GM19035 (cell line): ENCODE measurements at regions not wholly inside any gene's neighbourhood (a gene's known extent, or its start where the extent isn't known, plus 50 kb on each side); places are given as distances from the start of the nearest gene placed in this dataset.

Experiments
- ATAC-seq: cut with Tn5 transposase; IDR thresholded peaks from one replicate; pipeline ENCODE4 v1.9.1; 2021; ENCODE audit not compliant: unreplicated experiment

DNA sequence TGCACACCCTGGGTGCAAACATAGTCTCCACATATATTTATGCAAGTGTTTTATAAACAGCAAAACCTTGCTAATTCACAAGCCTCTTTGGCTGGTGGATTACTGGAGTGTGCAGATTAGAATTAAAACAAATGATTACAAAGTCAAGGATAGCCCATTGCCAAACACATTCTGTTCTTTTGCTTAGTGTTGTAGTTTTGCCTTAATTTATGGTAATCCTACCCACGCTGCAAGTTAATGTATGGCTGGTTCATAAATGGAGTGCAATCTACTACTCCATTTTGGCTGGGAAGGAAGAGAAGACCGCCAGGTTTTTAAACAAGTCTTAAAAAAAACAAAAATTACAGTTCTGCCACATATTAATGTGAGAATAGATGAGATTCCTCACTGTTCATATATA lies 883.1 kb upstream of the KLHL29 start:
- no peak for ATAC-seq

DNA sequence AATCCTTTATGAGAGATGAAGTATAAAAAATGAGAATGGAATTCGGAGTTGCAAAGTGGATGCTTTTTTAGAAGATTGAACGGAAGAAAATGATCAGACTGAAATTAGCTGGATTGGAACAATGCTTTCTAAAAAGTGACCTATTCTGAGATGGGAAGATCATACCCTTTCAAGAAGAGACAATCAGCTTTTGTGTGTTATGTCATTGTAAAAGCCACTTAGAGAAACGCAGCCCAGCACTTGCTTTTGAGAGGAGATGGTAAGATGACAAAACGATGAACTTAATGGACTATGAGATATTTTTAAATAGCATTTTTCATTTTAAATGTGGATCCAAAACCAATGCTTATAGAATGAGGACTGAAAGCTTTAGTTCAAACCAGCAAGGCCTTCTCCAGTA lies 871.4 kb upstream of the KLHL29 start:
- ATAC-seq = no peak

- no peak for ATAC-seq
Observed at GRCh38 chr2:22517141-22517540, 867.8 kb upstream of the KLHL29 start.

DNA sequence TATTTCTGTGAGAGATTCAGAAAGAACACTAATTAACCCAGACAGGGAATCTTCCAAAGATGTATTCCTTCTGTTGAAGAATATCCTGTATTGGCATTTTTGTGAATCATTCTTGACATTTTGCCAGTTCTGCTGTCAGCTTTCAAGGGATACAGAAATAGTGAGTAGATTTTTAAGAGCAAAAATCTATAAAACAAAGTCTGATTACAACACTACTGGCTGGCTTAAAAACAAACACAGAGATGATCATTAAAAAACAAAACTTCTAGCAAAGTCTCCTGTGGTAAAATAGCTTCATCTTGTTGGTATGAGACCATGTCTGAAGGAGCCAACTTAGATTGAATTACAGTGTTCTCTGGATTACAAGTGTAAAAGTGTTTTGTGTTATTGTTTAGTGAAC lies 866.3 kb upstream of the KLHL29 start:
- ATAC-seq = no peak

DNA sequence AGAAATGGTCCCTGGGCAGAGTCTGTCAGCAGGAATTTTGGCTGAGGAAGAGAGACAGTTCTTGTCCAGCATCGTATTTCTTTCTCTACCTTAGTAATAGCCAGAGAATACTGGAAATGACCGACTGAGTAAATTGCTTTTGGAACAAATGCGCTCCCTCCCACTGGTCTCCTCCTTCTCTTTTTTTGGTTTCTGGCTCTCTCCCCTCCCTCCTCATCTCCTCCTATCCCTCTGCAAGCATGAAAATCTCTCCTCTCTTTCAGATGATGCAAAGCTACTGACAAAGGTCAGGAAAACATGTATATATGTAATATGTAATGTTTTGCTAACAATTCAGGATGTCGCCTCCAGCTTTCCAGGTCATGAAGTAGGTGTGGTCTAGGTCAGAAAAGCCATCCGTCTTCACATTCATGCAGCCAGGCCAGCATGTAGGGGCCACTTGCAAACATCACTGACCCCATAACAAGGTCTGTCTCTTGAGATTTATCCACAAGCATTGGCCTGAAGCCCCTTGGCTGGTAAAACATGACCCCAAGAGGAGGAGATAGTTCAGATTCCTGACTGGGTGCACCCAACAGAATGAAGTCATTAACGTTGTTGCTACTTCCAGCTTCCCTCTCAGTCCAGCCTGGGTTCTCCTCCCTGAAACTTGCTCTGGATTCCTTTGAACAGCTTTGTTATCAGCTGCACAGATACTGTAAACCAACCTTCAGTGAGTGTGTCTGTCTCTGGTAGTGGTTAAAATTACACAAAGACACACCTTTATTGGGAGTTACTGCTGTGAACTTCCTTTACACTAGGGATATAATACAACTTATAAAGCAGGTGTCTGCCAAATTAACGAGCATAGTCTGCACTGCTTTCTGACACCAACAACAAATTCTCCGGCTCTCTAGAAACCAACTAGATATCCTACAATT lies 864.4 kb upstream of the KLHL29 start:
- ATAC-seq = no peak

DNA sequence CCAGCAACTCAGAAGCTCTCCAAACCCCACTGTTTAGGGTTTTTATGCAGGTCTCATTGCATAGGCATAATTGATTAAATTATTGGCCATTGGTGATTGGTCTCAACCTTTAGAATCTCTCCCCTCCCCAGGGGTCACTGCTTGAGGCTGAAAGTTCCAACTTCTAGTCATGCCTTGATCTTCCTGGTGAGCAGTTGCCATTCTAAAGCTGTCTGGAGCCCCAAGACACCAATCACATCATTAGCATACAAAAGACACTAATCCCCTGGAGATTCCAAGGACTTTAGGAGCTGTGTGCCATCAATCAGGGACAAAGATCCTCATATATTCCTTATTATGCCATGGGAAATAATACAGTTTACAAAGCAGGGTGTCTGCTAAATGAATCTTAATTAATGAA lies 863.4 kb upstream of the KLHL29 start:
- no peak for ATAC-seq

DNA sequence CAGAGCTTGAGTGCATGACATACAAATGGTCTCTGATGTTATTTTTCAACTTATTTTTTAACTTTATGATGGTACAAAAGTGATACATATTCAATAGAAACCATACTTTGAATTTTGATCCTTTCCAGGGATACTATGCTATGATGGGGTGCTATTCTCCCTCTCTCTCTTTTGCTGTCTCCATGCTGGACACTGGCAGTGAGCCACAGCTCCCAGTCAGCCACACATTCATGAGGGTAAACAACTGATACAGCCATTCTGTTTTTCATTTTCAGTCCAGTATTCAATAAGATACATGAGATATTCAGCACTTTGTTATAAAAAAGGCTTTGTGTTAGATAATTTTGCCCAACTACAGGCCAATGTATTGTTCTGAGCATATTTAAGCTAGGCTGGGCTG lies 859.3 kb upstream of the KLHL29 start:
- no peak for ATAC-seq

DNA sequence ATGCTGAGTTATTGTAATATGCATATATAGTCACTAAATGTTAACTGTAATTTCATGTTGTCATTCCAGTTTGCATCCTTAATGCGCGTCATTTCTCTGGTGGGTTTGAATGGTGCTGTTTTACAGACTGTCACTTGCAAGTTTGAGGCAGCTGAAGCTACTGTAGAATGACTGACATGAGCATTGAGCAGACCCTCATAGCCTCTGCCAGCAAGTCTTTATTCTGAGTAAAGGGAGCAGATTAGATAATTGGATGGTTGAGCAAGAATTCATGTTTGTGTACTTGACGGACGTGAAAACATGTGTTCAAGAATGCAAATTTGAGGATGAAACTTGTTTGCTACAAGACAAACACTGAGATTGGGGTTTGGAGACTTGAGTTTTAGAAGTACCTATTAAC lies 854.8 kb upstream of the KLHL29 start:
- ATAC-seq = no peak

DNA sequence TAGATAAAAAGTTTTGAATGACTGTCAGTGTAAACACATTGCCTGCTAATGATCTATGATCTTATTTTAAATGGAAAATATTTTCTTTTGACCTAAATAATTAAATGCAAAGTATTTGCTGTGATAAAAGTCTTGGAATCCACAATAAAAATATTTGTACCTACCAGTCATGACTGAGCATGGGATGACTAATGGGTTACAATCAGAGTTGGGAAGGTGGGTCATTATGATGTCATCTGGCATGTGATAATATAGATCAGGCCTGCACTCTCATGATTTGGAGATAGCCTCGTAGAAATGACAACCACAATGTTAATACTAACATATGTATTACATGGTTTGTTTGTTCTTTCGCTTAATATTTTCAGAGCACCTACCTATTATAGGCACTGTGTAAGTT lies 848.8 kb upstream of the KLHL29 start:
- ATAC-seq = no peak

DNA sequence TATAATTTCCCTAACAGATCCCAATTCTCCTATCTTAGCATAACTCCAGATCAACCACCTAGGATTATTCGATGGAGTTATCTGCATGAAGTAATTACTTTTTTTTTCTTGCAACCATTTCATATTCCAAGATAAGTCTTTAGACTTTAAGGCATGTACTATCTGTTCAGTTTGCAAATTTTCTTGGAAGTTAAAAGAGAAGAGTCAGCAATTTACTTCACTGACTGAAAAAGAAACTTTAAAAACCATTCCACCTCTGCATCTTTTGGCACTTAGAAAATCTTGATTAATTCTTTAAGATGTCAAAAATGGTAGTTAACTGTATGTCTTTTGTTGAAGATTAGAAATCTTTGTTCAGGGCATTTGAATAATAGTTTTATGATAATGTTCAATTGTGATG lies 830.5 kb upstream of the KLHL29 start:
- no peak for ATAC-seq

GRCh38 chr2:22557406-22557805 lies 827.6 kb upstream of the KLHL29 start:
- ATAC-seq = no peak

GRCh38 chr2:22560021-22560420 lies 825.0 kb upstream of the KLHL29 start:
- no peak for ATAC-seq

DNA sequence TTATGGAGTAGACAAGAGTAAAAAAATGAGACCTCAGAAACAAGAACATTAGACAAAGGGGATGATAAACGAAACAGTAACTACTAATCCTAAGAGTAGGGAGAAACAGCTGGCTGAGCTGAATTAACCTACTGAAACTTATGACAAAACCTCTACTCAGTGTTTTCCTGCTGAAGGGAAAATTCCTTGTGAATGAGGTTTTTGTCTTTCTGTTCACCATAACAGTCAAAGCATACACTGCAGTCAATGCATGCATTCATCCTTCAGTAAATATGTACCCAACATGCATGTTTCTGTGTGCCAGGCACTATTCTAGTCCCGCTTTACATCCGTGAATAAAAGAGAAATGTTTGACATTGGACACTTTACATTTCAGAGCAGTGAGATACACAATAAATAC lies 805.6 kb upstream of the KLHL29 start:
- ATAC-seq = no peak

DNA sequence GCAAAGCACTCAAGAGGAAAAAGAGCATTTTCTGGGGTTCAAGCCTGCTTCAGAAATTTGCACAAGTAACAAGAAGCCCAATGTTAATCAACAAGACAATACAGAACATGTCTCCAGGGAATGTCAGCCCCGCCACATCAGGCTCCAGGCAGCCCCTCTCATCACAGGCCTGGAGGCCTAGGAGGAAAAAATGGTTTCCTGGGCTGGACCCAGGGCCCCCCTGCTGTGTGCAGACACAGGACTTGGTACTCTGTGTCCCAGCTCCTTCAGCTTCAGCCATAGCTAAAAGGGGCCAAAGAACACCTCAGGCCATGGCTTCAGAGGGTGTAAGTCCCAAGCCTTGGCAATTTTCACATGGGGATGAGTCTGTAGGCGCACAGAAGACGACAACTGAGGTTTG lies 802.9 kb upstream of the KLHL29 start:
- no peak for ATAC-seq

DNA sequence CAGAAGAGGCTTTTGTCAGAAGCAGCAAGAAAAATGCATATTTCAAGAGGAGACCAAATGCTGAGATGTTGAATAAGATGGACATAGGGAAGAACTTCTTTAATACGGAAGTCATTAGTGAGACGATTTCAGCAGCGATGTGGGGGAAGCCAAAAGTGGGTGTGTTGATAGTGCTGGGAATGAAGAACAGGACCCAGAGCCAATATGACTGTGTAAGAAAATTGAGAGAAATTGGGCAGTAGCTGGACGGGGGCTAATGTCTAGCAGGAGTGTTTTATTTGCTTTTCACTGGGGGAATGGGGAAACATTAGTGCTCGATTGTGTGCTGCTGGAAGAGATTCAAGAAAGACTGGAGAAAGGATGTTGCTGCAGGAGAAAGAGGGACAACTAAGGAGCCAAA lies 788.7 kb upstream of the KLHL29 start:
- ATAC-seq = no peak

- no peak for ATAC-seq
Observed at GRCh38 chr2:22600156-22600555, 784.8 kb upstream of the KLHL29 start.

DNA sequence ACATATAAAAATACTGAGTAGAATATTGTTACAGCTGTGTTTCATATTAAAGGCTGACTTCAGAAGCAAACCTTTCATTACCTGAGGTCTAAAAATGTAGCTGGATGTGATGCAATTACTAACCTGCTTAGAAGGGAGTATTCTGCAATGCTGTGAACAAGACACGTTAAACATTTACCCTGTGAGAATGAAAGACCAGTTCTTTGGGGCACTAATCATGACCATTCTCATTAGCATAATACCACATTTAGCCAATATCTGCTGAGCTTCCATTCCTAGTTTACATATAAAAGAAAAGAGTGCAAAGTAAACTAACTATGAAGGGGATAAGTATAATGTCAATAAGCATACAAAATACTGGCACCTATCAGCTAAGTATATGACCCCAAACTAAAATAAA lies 784.0 kb upstream of the KLHL29 start:
- no peak for ATAC-seq

- no peak for ATAC-seq
Observed at GRCh38 chr2:22604136-22604535, 780.8 kb upstream of the KLHL29 start.

- no peak for ATAC-seq
Observed at GRCh38 chr2:22616031-22616430, 768.9 kb upstream of the KLHL29 start.

- no peak for ATAC-seq
Observed at GRCh38 chr2:22623620-22624019, 761.4 kb upstream of the KLHL29 start.

GRCh38 chr2:22626621-22627020 lies 758.4 kb upstream of the KLHL29 start:
- no peak for ATAC-seq

- no peak for ATAC-seq
Observed at GRCh38 chr2:22628221-22628620, 756.8 kb upstream of the KLHL29 start.

DNA sequence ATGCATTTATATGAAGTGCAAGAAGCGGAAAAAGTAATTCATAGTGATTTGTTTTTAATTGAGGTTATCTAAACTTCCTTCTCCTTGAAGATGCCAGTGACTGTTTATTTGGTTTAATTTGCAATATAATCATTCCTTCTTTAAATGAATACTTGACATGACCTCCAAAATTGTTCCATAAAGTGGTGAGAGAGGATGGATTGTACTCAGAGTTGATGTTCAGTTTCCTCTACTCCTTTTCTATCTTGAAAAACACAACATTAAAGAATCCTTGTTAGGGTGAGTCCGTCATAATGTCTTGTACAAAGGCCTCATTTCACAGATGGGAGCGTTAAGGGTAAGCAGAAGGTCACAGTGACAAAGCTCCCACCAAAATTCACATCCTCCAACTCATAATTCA lies 756.1 kb upstream of the KLHL29 start:
- no peak for ATAC-seq
